Peyer's patch (tissue), 4 donors: ENCODE measurements at regions not wholly inside any gene's neighbourhood (a gene's known extent, or its start where the extent isn't known, plus 50 kb on each side); places are given as distances from the start of the nearest gene placed in this dataset.
"Not testable (repeated sequence)": the region's sequence is repeated elsewhere in the genome, so short reads cannot be mapped to it uniquely, and the experiment has no call there.

Experiments used
- POLR2A ChIP-seq, 2 donors: fragments of 450-650 bp; IDR thresholded peaks; one replicate each; pipeline ENCODE4 v1.5.1; 2017; ENCODE audit warnings: antibody characterized with exemption in 2 of 2, mild to moderate bottlenecking in 2 of 2, moderate library complexity in 2 of 2
- TF ChIP-seq, protein P1 (sequence below), 6 experiments: fragments of 450-650 bp in 4 of 6; fragments of 200-600 bp in 2 of 6; sonication (generic) in 1 of 6; IDR thresholded peaks; one replicate each; pipeline ENCODE4 v1.5.1; 2017 to 2019; ENCODE audit warnings: antibody characterized with exemption in 6 of 6, mild to moderate bottlenecking in 3 of 6, moderate library complexity in 1 of 6

DNA sequence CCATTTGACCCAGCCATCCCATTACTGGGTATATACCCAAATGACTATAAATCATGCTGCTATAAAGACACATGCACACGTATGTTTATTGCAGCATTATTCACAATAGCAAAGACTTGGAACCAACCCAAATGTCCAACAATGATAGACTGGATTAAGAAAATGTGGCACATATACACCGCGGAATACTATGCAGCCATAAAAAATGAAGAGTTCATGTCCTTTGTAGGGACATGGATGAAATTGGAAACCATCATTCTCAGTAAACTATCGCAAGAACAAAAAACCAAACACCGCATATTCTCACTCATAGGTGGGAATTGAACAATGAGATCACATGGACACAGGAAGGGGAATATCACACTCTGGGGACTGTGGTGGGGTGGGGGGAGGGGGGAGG lies 184.6 kb upstream of the MSX2 start:
- TF ChIP-seq, protein P1, sequence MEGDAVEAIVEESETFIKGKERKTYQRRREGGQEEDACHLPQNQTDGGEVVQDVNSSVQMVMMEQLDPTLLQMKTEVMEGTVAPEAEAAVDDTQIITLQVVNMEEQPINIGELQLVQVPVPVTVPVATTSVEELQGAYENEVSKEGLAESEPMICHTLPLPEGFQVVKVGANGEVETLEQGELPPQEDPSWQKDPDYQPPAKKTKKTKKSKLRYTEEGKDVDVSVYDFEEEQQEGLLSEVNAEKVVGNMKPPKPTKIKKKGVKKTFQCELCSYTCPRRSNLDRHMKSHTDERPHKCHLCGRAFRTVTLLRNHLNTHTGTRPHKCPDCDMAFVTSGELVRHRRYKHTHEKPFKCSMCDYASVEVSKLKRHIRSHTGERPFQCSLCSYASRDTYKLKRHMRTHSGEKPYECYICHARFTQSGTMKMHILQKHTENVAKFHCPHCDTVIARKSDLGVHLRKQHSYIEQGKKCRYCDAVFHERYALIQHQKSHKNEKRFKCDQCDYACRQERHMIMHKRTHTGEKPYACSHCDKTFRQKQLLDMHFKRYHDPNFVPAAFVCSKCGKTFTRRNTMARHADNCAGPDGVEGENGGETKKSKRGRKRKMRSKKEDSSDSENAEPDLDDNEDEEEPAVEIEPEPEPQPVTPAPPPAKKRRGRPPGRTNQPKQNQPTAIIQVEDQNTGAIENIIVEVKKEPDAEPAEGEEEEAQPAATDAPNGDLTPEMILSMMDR (IDR thresholded peaks at IDR 0.05): not testable (repeated sequence)
- not testable (repeated sequence) for TF ChIP-seq POLR2A (IDR thresholded peaks at IDR 0.05)
